Liver (tissue), 8 donors: ENCODE measurements at regions not wholly inside any gene's neighbourhood (a gene's known extent, or its start where the extent isn't known, plus 50 kb on each side); places are given as distances from the start of the nearest gene placed in this dataset.

Experiments
- DNase-seq: peaks from one replicate; pipeline ENCODE4 v3.0.0-alpha.2; 2017; ENCODE audit warnings: low spot score
- H3K27ac ChIP-seq, 2 donors: one replicate each; pipeline ENCODE4 v1.7.0; 2013; ENCODE audit warnings: inconsistent platforms in 2 of 2, low read length in 2 of 2, control low read depth in 1 of 2, low read depth in 1 of 2, mild to moderate bottlenecking in 1 of 2
- H3K27me3 ChIP-seq, 4 donors: one replicate each; pipeline versions ENCODE4 v1.6.1 to v1.7.0; 2013; ENCODE audit warnings: low read length in 3 of 4, inconsistent platforms in 1 of 4, mild to moderate bottlenecking in 1 of 4, moderate library complexity in 1 of 4; ENCODE audit not compliant: control insufficient read depth in 4 of 4, insufficient read depth in 4 of 4
- H3K36me3 ChIP-seq, 4 donors: one replicate each; pipeline versions ENCODE4 v1.6.1 to v1.7.0; 2013; ENCODE audit warnings: low read length in 3 of 4, mild to moderate bottlenecking in 3 of 4, low read depth in 1 of 4, moderate library complexity in 1 of 4; ENCODE audit not compliant: control insufficient read depth in 4 of 4, insufficient read depth in 3 of 4
- H3K4me1 ChIP-seq, 4 donors: one replicate each; pipeline versions ENCODE4 v1.6.1 to v1.7.0; 2013; ENCODE audit warnings: low read length in 3 of 4, mild to moderate bottlenecking in 3 of 4, moderate library complexity in 1 of 4; ENCODE audit not compliant: control insufficient read depth in 4 of 4, insufficient read depth in 4 of 4
- H3K4me3 ChIP-seq, 3 donors: one replicate each; pipeline versions ENCODE4 v1.6.1 to v1.7.0; 2013; ENCODE audit warnings: low read length in 3 of 3, control low read depth in 1 of 3, low read depth in 1 of 3, mild to moderate bottlenecking in 1 of 3
- H3K9ac ChIP-seq, 2 donors: one replicate each; pipeline ENCODE4 v1.7.0; 2013; ENCODE audit warnings: low read length in 2 of 2, mild to moderate bottlenecking in 2 of 2, moderate library complexity in 2 of 2, control low read depth in 1 of 2, low read depth in 1 of 2
- H3K9me3 ChIP-seq, 4 donors: one replicate each; pipeline versions ENCODE4 v1.6.1 to v1.7.0; 2013; ENCODE audit warnings: low read length in 3 of 4; ENCODE audit not compliant: control insufficient read depth in 4 of 4
- EGR1 ChIP-seq, 2 donors: IDR thresholded peaks; 2 replicates each; pipeline ENCODE4 v1.6.1; 2016 to 2018; ENCODE audit warnings: antibody characterized with exemption in 2 of 2, low read depth in 2 of 2
- FOXA1 ChIP-seq: IDR thresholded peaks from 2 replicates; pipeline ENCODE4 v1.6.1; 2016; ENCODE audit warnings: antibody characterized with exemption
- FOXA2 ChIP-seq: IDR thresholded peaks from 2 replicates; pipeline ENCODE4 v1.6.1; 2016; ENCODE audit warnings: antibody characterized with exemption
- GABPA ChIP-seq, 2 donors: IDR thresholded peaks in 1 of 2; conservative IDR thresholded peaks in 1 of 2; 2 replicates each; pipeline ENCODE4 v1.6.1; 2016; ENCODE audit warnings: antibody characterized with exemption in 2 of 2, mild to moderate bottlenecking in 1 of 2, moderate library complexity in 1 of 2
- HNF4A ChIP-seq, 2 donors: conservative IDR thresholded peaks; 2 replicates each; pipeline ENCODE4 v1.6.1; 2016; ENCODE audit warnings: antibody characterized with exemption in 2 of 2, mild to moderate bottlenecking in 2 of 2
- HNF4G ChIP-seq: IDR thresholded peaks from 2 replicates; pipeline ENCODE4 v1.6.1; 2016; ENCODE audit warnings: antibody characterized with exemption
- JUND ChIP-seq, 2 donors: IDR thresholded peaks; 2 replicates each; pipeline ENCODE4 v1.6.1; 2016; ENCODE audit warnings: antibody characterized with exemption in 2 of 2
- NR2F2 ChIP-seq: IDR thresholded peaks from 2 replicates; pipeline ENCODE4 v1.6.1; 2016; ENCODE audit warnings: antibody characterized with exemption
- RAD21 ChIP-seq, 2 donors: IDR thresholded peaks; 2 replicates each; pipeline ENCODE4 v1.6.1; 2016; ENCODE audit warnings: antibody characterized with exemption in 2 of 2, mild to moderate bottlenecking in 2 of 2
- RXRA ChIP-seq, 2 donors: IDR thresholded peaks; 2 replicates each; pipeline ENCODE4 v1.6.1; 2017 to 2018; ENCODE audit warnings: antibody characterized with exemption in 2 of 2, mild to moderate bottlenecking in 1 of 2
- SP1 ChIP-seq: IDR thresholded peaks from 2 replicates; pipeline ENCODE4 v1.6.1; 2018; ENCODE audit warnings: antibody characterized with exemption, mild to moderate bottlenecking
- TAF1 ChIP-seq: conservative IDR thresholded peaks from 2 replicates; pipeline ENCODE4 v1.6.1; 2016; ENCODE audit warnings: antibody characterized with exemption, mild to moderate bottlenecking
- YY1 ChIP-seq: IDR thresholded peaks from 2 replicates; pipeline ENCODE4 v1.6.1; 2016; ENCODE audit warnings: antibody characterized with exemption, mild to moderate bottlenecking
- WGBS: extraction: QIAGEN DNeasy Blood & Tissue Kit; methylation state at CpG from one replicate; pipeline ENCODE4 v1.1.7; 2013; 5-methylcytosine and 5-hydroxymethylcytosine counted together
- TF ChIP-seq, protein P1 (sequence below): fragments of 150-350 bp; IDR thresholded peaks from 2 replicates; pipeline ENCODE4 v1.5.1; 2017; ENCODE audit warnings: improper control_type of control experiment, low read depth, low read length; ENCODE audit not compliant: missing input control
- TF ChIP-seq, protein P2 (sequence below): IDR thresholded peaks from 2 replicates; pipeline ENCODE4 v1.6.1; 2016; ENCODE audit warnings: antibody characterized with exemption
- TF ChIP-seq, protein P3 (sequence below): IDR thresholded peaks from 2 replicates; pipeline ENCODE4 v1.6.1; 2016; ENCODE audit warnings: antibody characterized with exemption
- TF ChIP-seq, protein P4 (sequence below): IDR thresholded peaks from 2 replicates; pipeline ENCODE4 v1.6.1; 2016; ENCODE audit warnings: antibody characterized with exemption
- TF ChIP-seq, protein P5 (sequence below): IDR thresholded peaks from 2 replicates; pipeline ENCODE4 v1.6.1; 2016; ENCODE audit warnings: antibody characterized with exemption, mild to moderate bottlenecking
- donor health status: healthy.
- donor health status: healthy.
- donor health status: healthy.
- donor health status: healthy.
- donor health status: healthy.

DNA sequence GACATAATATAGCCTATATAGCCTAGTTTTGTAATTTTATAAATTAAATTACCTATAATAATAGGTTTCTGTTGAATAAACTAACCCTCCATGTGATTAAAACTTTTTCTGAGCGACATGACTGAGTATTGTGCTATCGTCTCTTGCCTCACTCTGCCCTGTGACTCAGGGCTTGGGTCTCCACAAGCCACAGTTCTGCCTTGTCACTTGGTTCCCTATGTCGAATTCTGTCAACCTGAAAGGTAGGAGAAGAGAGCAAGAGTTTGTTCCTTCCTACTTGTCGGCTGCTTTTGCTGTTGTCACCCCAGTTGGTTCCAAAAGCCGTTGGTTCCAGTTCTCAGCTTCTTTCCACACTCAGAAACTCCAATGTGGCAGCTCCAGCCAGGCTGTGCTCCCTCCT is 285.9 kb downstream of the PSAT1 start:
- no peak for DNase-seq
- H3K9me3 ChIP-seq, result no peaks in the 10 kb centered on the region
- H3K36me3 ChIP-seq, result no peaks in the 10 kb centered on the region
- no peak overlapping the region for H3K27ac ChIP-seq
- WGBS, result 80% methylated on average over 5 of the region's 5 CpGs
- no peak overlapping the region for H3K4me3 ChIP-seq
- H3K9ac ChIP-seq, result no peak overlapping the region
- TF ChIP-seq YY1 (no peak), FOXA1 (no peak), EGR1 (IDR thresholded peaks at IDR 0.05; ENCODE audit: low read depth in 2 of 2) (no peak), SP1 (no peak), HNF4A (conservative IDR thresholded peaks at IDR 0.05) (no peak), RAD21 (IDR thresholded peaks at IDR 0.05) (no peak), JUND (IDR thresholded peaks at IDR 0.05) (no peak), RXRA (IDR thresholded peaks at IDR 0.05) (no peak)
- TF ChIP-seq, protein P1, sequence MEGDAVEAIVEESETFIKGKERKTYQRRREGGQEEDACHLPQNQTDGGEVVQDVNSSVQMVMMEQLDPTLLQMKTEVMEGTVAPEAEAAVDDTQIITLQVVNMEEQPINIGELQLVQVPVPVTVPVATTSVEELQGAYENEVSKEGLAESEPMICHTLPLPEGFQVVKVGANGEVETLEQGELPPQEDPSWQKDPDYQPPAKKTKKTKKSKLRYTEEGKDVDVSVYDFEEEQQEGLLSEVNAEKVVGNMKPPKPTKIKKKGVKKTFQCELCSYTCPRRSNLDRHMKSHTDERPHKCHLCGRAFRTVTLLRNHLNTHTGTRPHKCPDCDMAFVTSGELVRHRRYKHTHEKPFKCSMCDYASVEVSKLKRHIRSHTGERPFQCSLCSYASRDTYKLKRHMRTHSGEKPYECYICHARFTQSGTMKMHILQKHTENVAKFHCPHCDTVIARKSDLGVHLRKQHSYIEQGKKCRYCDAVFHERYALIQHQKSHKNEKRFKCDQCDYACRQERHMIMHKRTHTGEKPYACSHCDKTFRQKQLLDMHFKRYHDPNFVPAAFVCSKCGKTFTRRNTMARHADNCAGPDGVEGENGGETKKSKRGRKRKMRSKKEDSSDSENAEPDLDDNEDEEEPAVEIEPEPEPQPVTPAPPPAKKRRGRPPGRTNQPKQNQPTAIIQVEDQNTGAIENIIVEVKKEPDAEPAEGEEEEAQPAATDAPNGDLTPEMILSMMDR, result no peak
- TF ChIP-seq, protein P2, sequence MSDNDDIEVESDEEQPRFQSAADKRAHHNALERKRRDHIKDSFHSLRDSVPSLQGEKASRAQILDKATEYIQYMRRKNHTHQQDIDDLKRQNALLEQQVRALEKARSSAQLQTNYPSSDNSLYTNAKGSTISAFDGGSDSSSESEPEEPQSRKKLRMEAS, result no peak
- H3K4me1 ChIP-seq, result no peaks in the 10 kb centered on the region
- H3K27me3 ChIP-seq, result no peaks in the 10 kb centered on the region

DNA sequence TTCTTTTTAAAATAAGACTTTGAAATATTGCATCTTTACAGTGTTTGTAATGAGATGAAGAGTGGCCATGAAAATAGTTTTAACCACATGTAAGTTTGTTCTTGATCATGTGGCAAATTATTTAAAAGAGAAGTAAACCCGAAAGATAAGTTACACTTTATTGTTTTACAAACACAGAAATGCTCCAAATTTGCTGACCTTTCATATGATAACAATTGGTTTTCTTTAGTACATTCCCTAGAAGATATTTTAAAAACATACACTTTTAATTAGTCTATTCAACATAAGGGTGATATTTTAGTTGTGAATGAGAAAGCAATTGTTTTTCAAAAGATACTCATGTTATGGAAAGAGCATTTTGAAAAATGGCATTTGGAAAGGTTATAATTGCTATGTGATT is 287.7 kb downstream of the PSAT1 start:
- H3K9me3 ChIP-seq, result peaks cover 0 to under 1% (median 0%) of the 10 kb centered on the region in 4 donors
- H3K4me3 ChIP-seq, result no peak overlapping the region
- no peak for DNase-seq
- TF ChIP-seq GABPA (IDR thresholded peaks at IDR 0.05 in 1 of 2, conservative IDR thresholded peaks at IDR 0.05 in 1 of 2) (no peak), NR2F2 (no peak), YY1 (no peak), JUND (IDR thresholded peaks at IDR 0.05) (no peak), HNF4A (conservative IDR thresholded peaks at IDR 0.05) (no peak), HNF4G (no peak), FOXA2 (no peak), TAF1 (no peak), RXRA (IDR thresholded peaks at IDR 0.05) (no peak)
- TF ChIP-seq, protein P3, sequence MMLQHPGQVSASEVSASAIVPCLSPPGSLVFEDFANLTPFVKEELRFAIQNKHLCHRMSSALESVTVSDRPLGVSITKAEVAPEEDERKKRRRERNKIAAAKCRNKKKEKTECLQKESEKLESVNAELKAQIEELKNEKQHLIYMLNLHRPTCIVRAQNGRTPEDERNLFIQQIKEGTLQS, result no peak
- TF ChIP-seq, protein P4, sequence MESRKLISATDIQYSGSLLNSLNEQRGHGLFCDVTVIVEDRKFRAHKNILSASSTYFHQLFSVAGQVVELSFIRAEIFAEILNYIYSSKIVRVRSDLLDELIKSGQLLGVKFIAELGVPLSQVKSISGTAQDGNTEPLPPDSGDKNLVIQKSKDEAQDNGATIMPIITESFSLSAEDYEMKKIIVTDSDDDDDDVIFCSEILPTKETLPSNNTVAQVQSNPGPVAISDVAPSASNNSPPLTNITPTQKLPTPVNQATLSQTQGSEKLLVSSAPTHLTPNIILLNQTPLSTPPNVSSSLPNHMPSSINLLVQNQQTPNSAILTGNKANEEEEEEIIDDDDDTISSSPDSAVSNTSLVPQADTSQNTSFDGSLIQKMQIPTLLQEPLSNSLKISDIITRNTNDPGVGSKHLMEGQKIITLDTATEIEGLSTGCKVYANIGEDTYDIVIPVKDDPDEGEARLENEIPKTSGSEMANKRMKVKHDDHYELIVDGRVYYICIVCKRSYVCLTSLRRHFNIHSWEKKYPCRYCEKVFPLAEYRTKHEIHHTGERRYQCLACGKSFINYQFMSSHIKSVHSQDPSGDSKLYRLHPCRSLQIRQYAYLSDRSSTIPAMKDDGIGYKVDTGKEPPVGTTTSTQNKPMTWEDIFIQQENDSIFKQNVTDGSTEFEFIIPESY, result no peak
- TF ChIP-seq, protein P5, sequence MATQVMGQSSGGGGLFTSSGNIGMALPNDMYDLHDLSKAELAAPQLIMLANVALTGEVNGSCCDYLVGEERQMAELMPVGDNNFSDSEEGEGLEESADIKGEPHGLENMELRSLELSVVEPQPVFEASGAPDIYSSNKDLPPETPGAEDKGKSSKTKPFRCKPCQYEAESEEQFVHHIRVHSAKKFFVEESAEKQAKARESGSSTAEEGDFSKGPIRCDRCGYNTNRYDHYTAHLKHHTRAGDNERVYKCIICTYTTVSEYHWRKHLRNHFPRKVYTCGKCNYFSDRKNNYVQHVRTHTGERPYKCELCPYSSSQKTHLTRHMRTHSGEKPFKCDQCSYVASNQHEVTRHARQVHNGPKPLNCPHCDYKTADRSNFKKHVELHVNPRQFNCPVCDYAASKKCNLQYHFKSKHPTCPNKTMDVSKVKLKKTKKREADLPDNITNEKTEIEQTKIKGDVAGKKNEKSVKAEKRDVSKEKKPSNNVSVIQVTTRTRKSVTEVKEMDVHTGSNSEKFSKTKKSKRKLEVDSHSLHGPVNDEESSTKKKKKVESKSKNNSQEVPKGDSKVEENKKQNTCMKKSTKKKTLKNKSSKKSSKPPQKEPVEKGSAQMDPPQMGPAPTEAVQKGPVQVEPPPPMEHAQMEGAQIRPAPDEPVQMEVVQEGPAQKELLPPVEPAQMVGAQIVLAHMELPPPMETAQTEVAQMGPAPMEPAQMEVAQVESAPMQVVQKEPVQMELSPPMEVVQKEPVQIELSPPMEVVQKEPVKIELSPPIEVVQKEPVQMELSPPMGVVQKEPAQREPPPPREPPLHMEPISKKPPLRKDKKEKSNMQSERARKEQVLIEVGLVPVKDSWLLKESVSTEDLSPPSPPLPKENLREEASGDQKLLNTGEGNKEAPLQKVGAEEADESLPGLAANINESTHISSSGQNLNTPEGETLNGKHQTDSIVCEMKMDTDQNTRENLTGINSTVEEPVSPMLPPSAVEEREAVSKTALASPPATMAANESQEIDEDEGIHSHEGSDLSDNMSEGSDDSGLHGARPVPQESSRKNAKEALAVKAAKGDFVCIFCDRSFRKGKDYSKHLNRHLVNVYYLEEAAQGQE, result no peak
- TF ChIP-seq, protein P2, result no peak
- no peaks in the 10 kb centered on the region for H3K27me3 ChIP-seq
- no peaks in the 10 kb centered on the region for H3K36me3 ChIP-seq
- H3K27ac ChIP-seq, result no peak overlapping the region
- H3K9ac ChIP-seq, result no peak overlapping the region
- H3K4me1 ChIP-seq, result no peaks in the 10 kb centered on the region
- 72% methylated on average over 1 of the region's 1 CpG for WGBS
